K562 (cell line): ENCODE measurements at regions not wholly inside any gene's neighbourhood (a gene's known extent, or its start where the extent isn't known, plus 50 kb on each side); places are given as distances from the start of the nearest gene placed in this dataset.

Experiments used
- ATAC-seq: fragments of 200-7000 bp; cut with Tn5 transposase; 3 replicates; pipeline ENCODE4 v1.9.1; 2020; ENCODE audit warnings: moderate library complexity
- BruUV-seq: library from RNA; stranded (reverse); fragments of 400-500 nt; replicated peaks from 2 replicates; lab custom pipeline; 2021; lab: Mats Ljungman, UMichigan
- CTCF ChIA-PET: fragments of 300-600 bp; formaldehyde crosslinking; extraction: SDS; loops from one replicate; lab custom pipeline; 2021; ENCODE audit warnings: low intra/inter-chr PET ratio; lab: Yijun Ruan, JAX
- POLR2A ChIA-PET: fragments of 300-600, 350-650 bp; sonication (Branson Sonifier 250); formaldehyde crosslinking; extraction: SDS; loops from one replicate; lab custom pipeline; 2021; ENCODE audit warnings: antibody characterized with exemption, inconsistent platforms; lab: Yijun Ruan, JAX
- DNase-seq, 4 experiments: peaks; one replicate each; pipeline versions ENCODE4 v3.0.0 to v3.0.0-alpha.2; 2011 to 2018; ENCODE audit warnings: low spot score in 3 of 4, mixed read lengths in 3 of 4; ENCODE audit errors: extremely low read depth in 1 of 4
- FAIRE-seq: peaks from 2 replicates; lab custom pipeline; 2011; peaks lifted over from hg19 to GRCh38; lab: Jason Lieb, UNC
- H2AFZ ChIP-seq: 2 replicates; pipeline ENCODE4 v1.6.0; 2011; ENCODE audit warnings: low read depth, low read length, control low read depth, inconsistent platforms
- H3K27ac ChIP-seq: fragments of 200-600 bp; 3 replicates; pipeline ENCODE4 v1.8.0; 2011; ENCODE audit warnings: low read depth, mild to moderate bottlenecking, control low read depth, inconsistent platforms, low read length, moderate library complexity, mixed read lengths; ENCODE audit errors: extremely low read depth
- H3K27me3 ChIP-seq, 2 experiments: fragments of 300-600 bp in 1 of 2; 2 replicates in 1 of 2; 3 replicates in 1 of 2; pipeline versions ENCODE4 v1.6.0 to v1.8.0; 2011; ENCODE audit warnings: inconsistent platforms in 2 of 2, low read length in 2 of 2, mild to moderate bottlenecking in 1 of 2, mixed read lengths in 1 of 2, moderate library complexity in 1 of 2; ENCODE audit not compliant: control insufficient read depth in 2 of 2, insufficient read depth in 2 of 2
- H3K36me3 ChIP-seq: fragments of 300-600 bp; 3 replicates; pipeline ENCODE4 v1.8.0; 2011; ENCODE audit warnings: mild to moderate bottlenecking, low read length, inconsistent platforms; ENCODE audit not compliant: control insufficient read depth, insufficient read depth
- H3K4me1 ChIP-seq, 2 experiments: fragments of 200-600 bp in 1 of 2; replicated peaks in 1 of 2; 2 replicates in 1 of 2; 3 replicates in 1 of 2; pipeline versions ENCODE4 v1.5.1 to v1.8.0; 2011; ENCODE audit warnings: inconsistent platforms in 2 of 2, low read length in 2 of 2, mild to moderate bottlenecking in 1 of 2, mixed read lengths in 1 of 2, moderate library complexity in 1 of 2; ENCODE audit not compliant: control insufficient read depth in 2 of 2, insufficient read depth in 2 of 2
- H3K4me2 ChIP-seq: 2 replicates; pipeline ENCODE4 v1.6.1; 2011; ENCODE audit warnings: low read length, control low read depth, inconsistent platforms, mixed read lengths; ENCODE audit not compliant: insufficient read depth
- H3K4me3 ChIP-seq: fragments of 200-600 bp; sonication (generic), shearing (Covaris generic); 2 replicates; pipeline ENCODE4 v1.5.1; 2016; ENCODE audit warnings: control low read depth, inconsistent platforms
- H3K79me2 ChIP-seq: fragments of 200-600 bp; 3 replicates; pipeline ENCODE4 v1.8.0; 2011; ENCODE audit warnings: low read length, inconsistent platforms; ENCODE audit not compliant: control insufficient read depth, insufficient read depth
- H3K9ac ChIP-seq, 2 experiments: 2 replicates each; pipeline versions ENCODE4 v1.6.0 to v1.6.1; 2011; ENCODE audit warnings: low read depth in 2 of 2, low read length in 2 of 2, control low read depth in 1 of 2, inconsistent platforms in 1 of 2, mild to moderate bottlenecking in 1 of 2, mixed read lengths in 1 of 2; ENCODE audit not compliant: insufficient read depth in 1 of 2
- H3K9me1 ChIP-seq: one replicate; pipeline ENCODE4 v1.6.0; 2011; ENCODE audit warnings: inconsistent platforms, mild to moderate bottlenecking, low read length, moderate library complexity; ENCODE audit not compliant: control insufficient read depth, insufficient read depth
- H3K9me3 ChIP-seq: replicated peaks from 2 replicates; pipeline ENCODE4 v1.5.1; 2011; ENCODE audit warnings: low read depth, low read length, inconsistent platforms; ENCODE audit not compliant: control insufficient read depth, insufficient read depth
- H4K20me1 ChIP-seq: replicated peaks from 2 replicates; pipeline ENCODE4 v1.6.1; 2011; ENCODE audit warnings: low read length, inconsistent platforms, mixed read lengths; ENCODE audit not compliant: control insufficient read depth, insufficient read depth
- ARID2 ChIP-seq: fragments of 450-650 bp; IDR thresholded peaks from 2 replicates; pipeline ENCODE4 v1.6.1; 2017; ENCODE audit warnings: antibody characterized with exemption, mild to moderate bottlenecking
- BDP1 ChIP-seq: IDR thresholded peaks from 3 replicates; pipeline ENCODE4 v1.6.1; 2011; ENCODE audit not compliant: insufficient read length, insufficient read depth
- HNRNPL ChIP-seq: fragments of 200-400 bp; formaldehyde crosslinking; IDR thresholded peaks from 2 replicates; pipeline ENCODE4 v1.6.1; 2017; ENCODE audit warnings: low read depth, mild to moderate bottlenecking, low read length
- MXI1 ChIP-seq: IDR thresholded peaks from 2 replicates; pipeline ENCODE4 v1.6.1; 2011; ENCODE audit warnings: low read depth, mild to moderate bottlenecking, improper control_type of control experiment, low read length
- NONO ChIP-seq, 2 experiments: fragments of 200-400 bp in 1 of 2; fragments of 450-650 bp in 1 of 2; formaldehyde crosslinking in 1 of 2; IDR thresholded peaks; 2 replicates each; pipeline ENCODE4 v1.6.1; 2017; ENCODE audit warnings: low read depth in 2 of 2, mild to moderate bottlenecking in 2 of 2, moderate library complexity in 2 of 2, low read length in 1 of 2
- PTBP1 ChIP-seq: fragments of 200-400 bp; formaldehyde crosslinking; IDR thresholded peaks from 2 replicates; pipeline ENCODE4 v1.6.1; 2017; ENCODE audit warnings: low read depth, low read length
- SRF ChIP-seq, 2 experiments: fragments of 250-450, 450-650 bp in 1 of 2; sonication (Bioruptor Pico) in 1 of 2; sonication (generic) in 1 of 2; formaldehyde crosslinking; IDR thresholded peaks; 2 replicates each; pipeline versions ENCODE4 v1.5.0 to v1.5.1; 2020 to 2022; ENCODE audit warnings: mild to moderate bottlenecking in 1 of 2, missing genetic modification reagents in 1 of 2
- ZNF408 ChIP-seq: fragments of 250-450 bp; sonication (Bioruptor Pico); IDR thresholded peaks from 2 replicates; pipeline ENCODE4 v1.4.0; 2020; ENCODE audit warnings: low read depth, mild to moderate bottlenecking, moderate library complexity
- ZNF583 ChIP-seq: fragments of 250-450 bp; sonication (Bioruptor Pico); IDR thresholded peaks from 2 replicates; pipeline ENCODE4 v1.4.0; 2020
- ZNF584 ChIP-seq: fragments of 200-800 bp; sonication (Bioruptor generic); IDR thresholded peaks from 2 replicates; pipeline ENCODE4 v1.6.1; 2016; ENCODE audit warnings: low read depth, mild to moderate bottlenecking, missing genetic modification characterization, missing compliant biosample characterization
- ZNF695 ChIP-seq: fragments of 450-650 bp; formaldehyde crosslinking; IDR thresholded peaks from 2 replicates; pipeline ENCODE4 v1.4.0; 2020; ENCODE audit warnings: mild to moderate bottlenecking, moderate library complexity
- in situ Hi-C: fragments of 300-500 bp; cut with MboI; formaldehyde crosslinking; loops from 4 replicates; pipeline ENCODE4 v1.15.0; 2018; ENCODE audit warnings: inconsistent platforms, mixed read lengths
- intact Hi-C: fragments of 100-400 bp; cut with micrococcal nuclease; formaldehyde crosslinking; loops from 2 replicates; pipeline ENCODE4 v1.14.2; 2022
- TF ChIP-seq, protein P1 (sequence below): fragments of 250-450 bp; sonication (Bioruptor Pico); IDR thresholded peaks from 2 replicates; pipeline ENCODE4 v1.6.1; 2021; ENCODE audit warnings: mild to moderate bottlenecking
- TF ChIP-seq, protein P2 (sequence below): fragments of 450-650 bp; IDR thresholded peaks from one replicate; pipeline ENCODE4 v1.6.1; 2018; ENCODE audit warnings: mild to moderate bottlenecking, moderate library complexity; ENCODE audit not compliant: partially characterized antibody
- TF ChIP-seq, protein P3 (sequence below): fragments of 450-650 bp; conservative IDR thresholded peaks from 2 replicates; pipeline ENCODE4 v1.6.1; 2016; ENCODE audit warnings: missing genetic modification characterization, low read depth, mild to moderate bottlenecking, missing compliant biosample characterization, moderate library complexity
- TF ChIP-seq, protein P4 (sequence below): fragments of 450-650 bp; formaldehyde crosslinking; IDR thresholded peaks from 2 replicates; pipeline ENCODE4 v1.4.0; 2020; ENCODE audit warnings: mild to moderate bottlenecking, mixed read lengths

DNA sequence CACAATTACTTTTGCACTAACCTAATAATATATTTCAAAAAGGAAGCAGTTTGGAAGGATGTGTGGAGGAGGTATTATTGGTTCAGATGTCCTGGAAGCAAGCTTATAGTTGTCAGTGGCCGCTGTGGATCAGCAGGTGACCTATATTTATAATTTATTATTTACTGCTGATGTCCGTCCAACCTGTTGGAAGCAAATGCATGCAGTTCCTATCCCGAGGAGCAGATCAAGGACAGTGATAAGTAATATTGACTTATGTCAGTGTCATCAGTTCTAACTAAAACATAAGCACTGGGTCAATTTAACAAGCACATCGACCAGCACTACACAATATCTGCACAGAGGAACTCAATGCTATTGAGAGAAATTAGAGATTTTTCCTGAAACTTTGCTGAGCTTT is 270.1 kb downstream of the BRINP2 start (continued):
- TF ChIP-seq, protein P1, sequence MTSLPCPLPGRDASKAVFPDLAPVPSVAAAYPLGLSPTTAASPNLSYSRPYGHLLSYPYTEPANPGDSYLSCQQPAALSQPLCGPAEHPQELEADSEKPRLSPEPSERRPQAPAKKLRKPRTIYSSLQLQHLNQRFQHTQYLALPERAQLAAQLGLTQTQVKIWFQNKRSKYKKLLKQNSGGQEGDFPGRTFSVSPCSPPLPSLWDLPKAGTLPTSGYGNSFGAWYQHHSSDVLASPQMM (CRISPR knock-in tag): no peak
- TF ChIP-seq ZNF695 (CRISPR knock-in tag): no peak
- TF ChIP-seq, protein P2, sequence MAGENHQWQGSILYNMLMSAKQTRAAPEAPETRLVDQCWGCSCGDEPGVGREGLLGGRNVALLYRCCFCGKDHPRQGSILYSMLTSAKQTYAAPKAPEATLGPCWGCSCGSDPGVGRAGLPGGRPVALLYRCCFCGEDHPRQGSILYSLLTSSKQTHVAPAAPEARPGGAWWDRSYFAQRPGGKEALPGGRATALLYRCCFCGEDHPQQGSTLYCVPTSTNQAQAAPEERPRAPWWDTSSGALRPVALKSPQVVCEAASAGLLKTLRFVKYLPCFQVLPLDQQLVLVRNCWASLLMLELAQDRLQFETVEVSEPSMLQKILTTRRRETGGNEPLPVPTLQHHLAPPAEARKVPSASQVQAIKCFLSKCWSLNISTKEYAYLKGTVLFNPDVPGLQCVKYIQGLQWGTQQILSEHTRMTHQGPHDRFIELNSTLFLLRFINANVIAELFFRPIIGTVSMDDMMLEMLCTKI: no peak
- TF ChIP-seq, protein P3, sequence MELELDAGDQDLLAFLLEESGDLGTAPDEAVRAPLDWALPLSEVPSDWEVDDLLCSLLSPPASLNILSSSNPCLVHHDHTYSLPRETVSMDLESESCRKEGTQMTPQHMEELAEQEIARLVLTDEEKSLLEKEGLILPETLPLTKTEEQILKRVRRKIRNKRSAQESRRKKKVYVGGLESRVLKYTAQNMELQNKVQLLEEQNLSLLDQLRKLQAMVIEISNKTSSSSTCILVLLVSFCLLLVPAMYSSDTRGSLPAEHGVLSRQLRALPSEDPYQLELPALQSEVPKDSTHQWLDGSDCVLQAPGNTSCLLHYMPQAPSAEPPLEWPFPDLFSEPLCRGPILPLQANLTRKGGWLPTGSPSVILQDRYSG (tag): no peak

DNA sequence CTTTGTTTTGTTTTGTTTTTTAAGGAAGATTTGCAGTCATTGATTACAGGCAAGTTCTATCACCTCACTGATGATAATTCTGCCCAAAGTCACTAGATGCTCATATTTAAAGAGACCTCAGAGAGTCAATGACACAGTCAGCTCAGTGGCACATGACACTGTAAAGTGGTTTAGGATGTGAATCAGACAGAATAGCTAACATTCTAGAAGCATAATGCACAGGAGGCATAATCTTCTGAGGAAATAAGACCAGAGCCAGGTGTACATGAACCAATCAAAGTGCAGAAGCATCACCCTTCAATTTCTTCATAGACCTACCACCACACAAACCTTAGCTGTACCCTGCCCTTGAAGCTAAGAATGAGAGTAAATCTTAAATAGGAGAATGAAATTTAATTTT is 268.5 kb downstream of the BRINP2 start:
- ChIA-PET POLR2A (no interaction called here), CTCF (no interaction called here)
- Histone ChIP-seq H4K20me1 (no peaks in the 10 kb centered on the region), H3K27ac (no peak overlapping the region), H3K4me3 (no peak overlapping the region), H3K36me3 (no peaks in the 10 kb centered on the region), H3K79me2 (no peaks in the 10 kb centered on the region), H3K27me3 (no peaks in the 10 kb centered on the region), H3K4me2 (no peak overlapping the region), H3K9me1 (no peaks in the 10 kb centered on the region), H3K4me1 (no peaks in the 10 kb centered on the region), H3K9ac (no peak overlapping the region), H2AFZ (no peak overlapping the region), H3K9me3 (no peaks in the 10 kb centered on the region)
- no peak for FAIRE-seq
- in situ Hi-C loops (no loop called here), intact Hi-C loops (no loop called here)
- TF ChIP-seq PTBP1 (no peak), MXI1 (no peak), BDP1 (no peak), ZNF583 (CRISPR knock-in tag) (no peak), SRF (CRISPR knock-in tag; IDR thresholded peaks at IDR 0.05) (no peak), ZNF584 (CRISPR knock-in tag) (no peak), NONO (IDR thresholded peaks at IDR 0.05; ENCODE audit: low read depth in 2 of 2, low read length in 1 of 2) (no peak), HNRNPL (no peak), ZNF408 (CRISPR knock-in tag) (no peak), ARID2 (no peak)
- TF ChIP-seq, protein P4, sequence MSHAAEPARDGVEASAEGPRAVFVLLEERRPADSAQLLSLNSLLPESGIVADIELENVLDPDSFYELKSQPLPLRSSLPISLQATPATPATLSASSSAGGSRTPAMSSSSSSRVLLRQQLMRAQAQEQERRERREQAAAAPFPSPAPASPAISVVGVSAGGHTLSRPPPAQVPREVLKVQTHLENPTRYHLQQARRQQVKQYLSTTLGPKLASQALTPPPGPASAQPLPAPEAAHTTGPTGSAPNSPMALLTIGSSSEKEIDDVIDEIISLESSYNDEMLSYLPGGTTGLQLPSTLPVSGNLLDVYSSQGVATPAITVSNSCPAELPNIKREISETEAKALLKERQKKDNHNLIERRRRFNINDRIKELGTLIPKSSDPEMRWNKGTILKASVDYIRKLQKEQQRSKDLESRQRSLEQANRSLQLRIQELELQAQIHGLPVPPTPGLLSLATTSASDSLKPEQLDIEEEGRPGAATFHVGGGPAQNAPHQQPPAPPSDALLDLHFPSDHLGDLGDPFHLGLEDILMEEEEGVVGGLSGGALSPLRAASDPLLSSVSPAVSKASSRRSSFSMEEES: no peak
- ATAC-seq: no peak
- BruUV-seq: no TSS peak
- DNase-seq: no peak
